ENCODE measurements at regions not wholly inside any gene's neighbourhood (a gene's known extent, or its start where the extent isn't known, plus 50 kb on each side); places are given as distances from the start of the nearest gene placed in this dataset.

DNA sequence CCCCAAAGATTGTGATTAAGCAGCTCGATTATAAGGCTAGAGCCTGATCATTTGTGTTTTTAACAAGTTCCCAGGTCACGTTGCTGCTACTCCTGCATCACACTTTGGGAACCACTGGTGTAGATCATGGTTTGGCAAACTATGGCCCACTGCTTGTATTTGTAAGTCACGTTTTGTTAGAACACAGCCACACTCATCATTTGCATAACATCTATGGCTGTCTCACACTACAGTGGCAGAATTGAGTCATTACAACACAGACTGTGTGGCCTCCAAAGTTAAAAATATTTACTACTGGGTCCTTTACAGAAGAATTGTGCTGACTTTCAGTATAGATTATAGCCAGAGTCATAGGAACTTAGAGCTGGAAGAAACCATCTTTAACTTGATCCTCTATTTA, 515.3 kb upstream of the PSMD7 start:
- H3K79me2 ChIP-seq (ENCODE audit: low read length), result no peaks in the 10 kb centered on the region
- no peaks in the 10 kb centered on the region for H4K20me1 ChIP-seq (ENCODE audit: insufficient read depth, low read length)
- no peak overlapping the region for H2AFZ ChIP-seq (ENCODE audit: low read depth, low read length)
- no peaks in the 10 kb centered on the region; the same call in 1 of the 2 replicates for H3K27me3 ChIP-seq (ENCODE audit: low read depth, low read length)
- H3K4me1 ChIP-seq (ENCODE audit: low read length), result no peaks in the 10 kb centered on the region
- no peak overlapping the region for H3K9ac ChIP-seq (ENCODE audit: low read length)
- H3K36me3 ChIP-seq (replicated peaks; ENCODE audit: low read depth, low read length), result no peaks in the 10 kb centered on the region
- H3K27ac ChIP-seq (ENCODE audit: low read length), result no peak overlapping the region
- H3K4me3 ChIP-seq (ENCODE audit: low read length), result no peak overlapping the region
- no peak overlapping the region for H3K4me2 ChIP-seq (ENCODE audit: low read length)
- TF ChIP-seq, protein P1, sequence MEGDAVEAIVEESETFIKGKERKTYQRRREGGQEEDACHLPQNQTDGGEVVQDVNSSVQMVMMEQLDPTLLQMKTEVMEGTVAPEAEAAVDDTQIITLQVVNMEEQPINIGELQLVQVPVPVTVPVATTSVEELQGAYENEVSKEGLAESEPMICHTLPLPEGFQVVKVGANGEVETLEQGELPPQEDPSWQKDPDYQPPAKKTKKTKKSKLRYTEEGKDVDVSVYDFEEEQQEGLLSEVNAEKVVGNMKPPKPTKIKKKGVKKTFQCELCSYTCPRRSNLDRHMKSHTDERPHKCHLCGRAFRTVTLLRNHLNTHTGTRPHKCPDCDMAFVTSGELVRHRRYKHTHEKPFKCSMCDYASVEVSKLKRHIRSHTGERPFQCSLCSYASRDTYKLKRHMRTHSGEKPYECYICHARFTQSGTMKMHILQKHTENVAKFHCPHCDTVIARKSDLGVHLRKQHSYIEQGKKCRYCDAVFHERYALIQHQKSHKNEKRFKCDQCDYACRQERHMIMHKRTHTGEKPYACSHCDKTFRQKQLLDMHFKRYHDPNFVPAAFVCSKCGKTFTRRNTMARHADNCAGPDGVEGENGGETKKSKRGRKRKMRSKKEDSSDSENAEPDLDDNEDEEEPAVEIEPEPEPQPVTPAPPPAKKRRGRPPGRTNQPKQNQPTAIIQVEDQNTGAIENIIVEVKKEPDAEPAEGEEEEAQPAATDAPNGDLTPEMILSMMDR (IDR thresholded peaks at IDR 0.05; ENCODE audit: low read depth, low read length), result no peak
- TF ChIP-seq EZH2phosphoT487 (IDR thresholded peaks at IDR 0.05; ENCODE audit: low read depth), result no peak
- peaks cover 7% of the 10 kb centered on the region; the same call in 1 of the 2 replicates for H3K9me3 ChIP-seq (ENCODE audit: insufficient read depth, low read length)

DNA sequence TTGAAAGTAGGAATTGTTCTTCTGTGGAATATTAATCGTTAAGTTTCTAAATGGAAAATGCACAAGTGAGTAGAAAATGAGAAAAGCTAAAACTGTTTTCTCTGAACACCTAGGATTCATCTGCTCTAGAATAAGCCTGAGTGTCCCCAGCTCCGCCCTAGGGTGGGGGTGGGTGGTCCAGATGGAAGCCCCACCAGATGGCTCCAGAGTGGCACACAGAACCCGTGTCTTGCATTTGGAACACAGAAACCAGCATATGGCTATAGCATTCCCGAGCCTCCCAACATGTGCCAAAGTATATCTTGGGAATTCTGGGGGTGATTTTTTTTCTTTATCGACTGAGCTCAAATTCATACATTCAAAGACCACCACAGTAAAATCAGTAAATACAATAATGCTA, 517.7 kb upstream of the PSMD7 start:
- Histone ChIP-seq H3K27me3 (ENCODE audit: low read depth, low read length) (no peaks in the 10 kb centered on the region; the same call in 1 of the 2 replicates), H3K4me3 (ENCODE audit: low read length) (no peak overlapping the region), H2AFZ (ENCODE audit: low read depth, low read length) (no peak overlapping the region), H3K4me2 (ENCODE audit: low read length) (no peak overlapping the region), H4K20me1 (ENCODE audit: insufficient read depth, low read length) (no peaks in the 10 kb centered on the region), H3K27ac (ENCODE audit: low read length) (no peak overlapping the region), H3K36me3 (replicated peaks; ENCODE audit: low read depth, low read length) (no peaks in the 10 kb centered on the region), H3K9ac (ENCODE audit: low read length) (no peak overlapping the region), H3K79me2 (ENCODE audit: low read length) (no peaks in the 10 kb centered on the region), H3K9me3 (ENCODE audit: insufficient read depth, low read length) (no peaks in the 10 kb centered on the region), H3K4me1 (ENCODE audit: low read length) (no peaks in the 10 kb centered on the region)
- no peak for TF ChIP-seq EZH2phosphoT487 (IDR thresholded peaks at IDR 0.05; ENCODE audit: low read depth)
- TF ChIP-seq, protein P1 (IDR thresholded peaks at IDR 0.05; ENCODE audit: low read depth, low read length), result no peak

DNA sequence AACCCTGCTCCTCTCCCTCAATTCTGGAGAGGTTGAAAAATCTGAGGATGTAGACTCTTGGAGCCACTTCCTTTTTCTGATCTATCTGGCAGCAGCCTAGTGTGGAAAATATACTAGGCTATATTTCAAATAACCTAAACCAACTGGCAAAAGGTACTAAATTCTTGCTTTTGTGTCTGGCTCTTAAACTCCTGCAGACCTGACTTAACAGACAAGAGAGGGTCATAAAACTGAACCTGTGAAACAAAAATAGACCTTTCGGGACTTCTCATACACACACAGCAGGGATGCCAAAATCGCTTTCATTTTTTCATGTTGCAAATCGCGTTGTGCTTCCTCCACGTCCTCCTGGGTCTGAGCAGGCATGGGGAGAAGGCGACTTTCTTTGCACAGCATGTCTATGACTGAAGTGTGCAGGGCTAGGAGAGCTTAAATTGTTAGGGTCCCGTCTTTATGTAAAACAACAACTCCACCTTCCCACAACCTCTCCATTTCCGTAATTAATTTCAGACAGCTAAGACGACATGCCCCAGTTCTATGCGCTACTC, 520.7 kb upstream of the PSMD7 start:
- no peak overlapping the region for H2AFZ ChIP-seq (ENCODE audit: low read depth, low read length)
- no peaks in the 10 kb centered on the region for H4K20me1 ChIP-seq (ENCODE audit: insufficient read depth, low read length)
- H3K79me2 ChIP-seq (ENCODE audit: low read length), result no peaks in the 10 kb centered on the region
- no peak for TF ChIP-seq EZH2phosphoT487 (IDR thresholded peaks at IDR 0.05; ENCODE audit: low read depth)
- TF ChIP-seq, protein P1 (IDR thresholded peaks at IDR 0.05; ENCODE audit: low read depth, low read length), result no peak
- no peaks in the 10 kb centered on the region for H3K9me3 ChIP-seq (ENCODE audit: insufficient read depth, low read length)
- H3K4me3 ChIP-seq (ENCODE audit: low read length), result no peak overlapping the region
- H3K4me2 ChIP-seq (ENCODE audit: low read length), result no peak overlapping the region
- no peak overlapping the region for H3K9ac ChIP-seq (ENCODE audit: low read length)
- no peak overlapping the region for H3K27ac ChIP-seq (ENCODE audit: low read length)
- H3K4me1 ChIP-seq (ENCODE audit: low read length), result no peaks in the 10 kb centered on the region
- H3K36me3 ChIP-seq (replicated peaks; ENCODE audit: low read depth, low read length), result no peaks in the 10 kb centered on the region
- H3K27me3 ChIP-seq (ENCODE audit: low read depth, low read length), result no peaks in the 10 kb centered on the region; the same call in 1 of the 2 replicates

DNA sequence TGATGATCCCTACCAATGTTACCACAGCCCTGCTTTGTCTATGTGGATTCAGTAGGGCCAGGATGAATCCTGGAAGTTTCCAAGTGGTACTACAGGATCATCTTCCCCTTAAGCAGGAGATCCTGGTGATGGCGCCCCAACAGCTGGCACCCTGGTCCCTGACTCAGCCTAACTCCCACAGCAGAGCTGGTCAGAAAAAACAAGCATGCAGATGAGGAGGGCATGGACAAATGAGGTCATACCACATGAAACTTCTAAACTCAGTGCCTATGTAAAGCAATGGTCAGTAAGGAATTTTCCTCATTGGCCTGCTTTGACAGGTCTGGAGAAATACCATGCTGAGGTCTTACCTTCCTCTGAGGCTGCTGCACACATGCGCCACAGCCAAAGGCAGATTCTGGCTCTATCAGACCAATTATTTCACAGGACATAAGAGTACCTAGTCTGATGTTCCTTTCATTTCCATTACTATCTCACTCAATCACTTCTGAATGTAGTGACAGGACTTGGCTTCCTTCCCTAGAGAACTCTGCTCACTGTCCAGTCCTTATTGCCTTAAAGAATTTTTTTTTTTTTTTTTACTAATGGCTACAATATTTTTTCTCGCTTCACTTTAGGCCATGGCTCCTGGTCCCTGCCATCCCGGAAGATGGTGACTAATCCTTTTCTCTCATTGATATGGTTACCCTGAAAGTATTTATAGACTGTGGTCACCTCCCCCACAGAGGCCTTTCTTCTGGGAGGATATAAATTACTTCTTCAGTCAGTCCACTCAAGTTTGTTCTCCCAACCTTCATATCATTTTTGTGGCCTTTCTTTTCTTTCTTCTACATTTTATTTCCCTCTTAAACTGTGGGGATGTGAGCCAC, 525.2 kb upstream of the PSMD7 start:
- Histone ChIP-seq H3K36me3 (replicated peaks; ENCODE audit: low read depth, low read length) (no peaks in the 10 kb centered on the region), H3K27me3 (ENCODE audit: low read depth, low read length) (no peaks in the 10 kb centered on the region), H3K79me2 (ENCODE audit: low read length) (no peaks in the 10 kb centered on the region), H3K9ac (ENCODE audit: low read length) (no peak overlapping the region), H3K27ac (ENCODE audit: low read length) (no peak overlapping the region), H3K4me1 (ENCODE audit: low read length) (no peaks in the 10 kb centered on the region; the same call in 1 of the 2 replicates), H2AFZ (ENCODE audit: low read depth, low read length) (no peak overlapping the region), H4K20me1 (ENCODE audit: insufficient read depth, low read length) (no peaks in the 10 kb centered on the region), H3K4me2 (ENCODE audit: low read length) (no peak overlapping the region), H3K9me3 (ENCODE audit: insufficient read depth, low read length) (no peaks in the 10 kb centered on the region), H3K4me3 (ENCODE audit: low read length) (no peak overlapping the region)
- TF ChIP-seq, protein P1 (IDR thresholded peaks at IDR 0.05; ENCODE audit: low read depth, low read length), result no peak
- no peak for TF ChIP-seq EZH2phosphoT487 (IDR thresholded peaks at IDR 0.05; ENCODE audit: low read depth)
